PFSK-1 (cell line): ENCODE measurements at regions not wholly inside any gene's neighbourhood (a gene's known extent, or its start where the extent isn't known, plus 50 kb on each side); places are given as distances from the start of the nearest gene placed in this dataset.

Source experiments
- FOXP2 ChIP-seq: optimal IDR thresholded peaks from 2 replicates; pipeline ENCODE3; 2011; ENCODE audit warnings: borderline replicate concordance, control low read depth, inconsistent platforms; ENCODE audit not compliant: insufficient read depth; ENCODE audit errors: extremely low read length, extremely low read depth
- POLR2AphosphoS5 ChIP-seq: IDR thresholded peaks from 2 replicates; pipeline ENCODE4 v1.6.1; 2012; ENCODE audit warnings: low read depth, mild to moderate bottlenecking, control low read depth, low read length, moderate library complexity
- REST ChIP-seq, 2 experiments: IDR thresholded peaks; 2 replicates each; pipeline versions ENCODE4 v1.6.1 to v1.8.0; 2011 to 2012; ENCODE audit warnings: low read depth in 2 of 2, low read length in 2 of 2, control low read depth in 1 of 2, inconsistent platforms in 1 of 2, mild to moderate bottlenecking in 1 of 2, moderate library complexity in 1 of 2; ENCODE audit not compliant: insufficient read depth in 1 of 2
- SIN3A ChIP-seq: IDR thresholded peaks from 2 replicates; pipeline ENCODE4 v1.6.1; 2012; ENCODE audit warnings: mild to moderate bottlenecking, low read length, moderate library complexity, borderline replicate concordance; ENCODE audit not compliant: insufficient read depth
- TAF1 ChIP-seq: IDR thresholded peaks from 2 replicates; pipeline ENCODE4 v1.6.1; 2012; ENCODE audit warnings: low read length, control low read depth, borderline replicate concordance; ENCODE audit not compliant: insufficient read depth

- TF ChIP-seq POLR2AphosphoS5 (no peak), FOXP2 (no peak), REST (IDR thresholded peaks at IDR 0.05; ENCODE audit: insufficient read depth in 1 of 2, low read depth in 2 of 2, low read length in 2 of 2) (no peak), TAF1 (no peak), SIN3A (no peak)
These were observed 1228.3 kb upstream of the FAM98A start for GRCh38 chr2:34827398-34827797.

GRCh38 chr2:34825686-34826085 lies 1226.6 kb upstream of the FAM98A start:
- no peak for TF ChIP-seq TAF1
- no peak for TF ChIP-seq POLR2AphosphoS5
- TF ChIP-seq FOXP2 = no peak
- no peak for TF ChIP-seq SIN3A
- TF ChIP-seq REST (IDR thresholded peaks at IDR 0.05; ENCODE audit: insufficient read depth in 1 of 2, low read depth in 2 of 2, low read length in 2 of 2) = no peak

- TF ChIP-seq REST (IDR thresholded peaks at IDR 0.05; ENCODE audit: insufficient read depth in 1 of 2, low read depth in 2 of 2, low read length in 2 of 2) (no peak), POLR2AphosphoS5 (no peak), FOXP2 (no peak), TAF1 (no peak), SIN3A (no peak)
These were observed 1223.5 kb upstream of the FAM98A start for GRCh38 chr2:34822616-34823015.

- TF ChIP-seq FOXP2 (no peak), SIN3A (no peak), POLR2AphosphoS5 (no peak), REST (IDR thresholded peaks at IDR 0.05; ENCODE audit: insufficient read depth in 1 of 2, low read depth in 2 of 2, low read length in 2 of 2) (no peak), TAF1 (no peak)
These were observed 1216.1 kb upstream of the FAM98A start for GRCh38 chr2:34815052-34815741.

- TF ChIP-seq SIN3A (no peak), POLR2AphosphoS5 (no peak), TAF1 (no peak), FOXP2 (no peak), REST (IDR thresholded peaks at IDR 0.05; ENCODE audit: insufficient read depth in 1 of 2, low read depth in 2 of 2, low read length in 2 of 2) (no peak)
These were observed 1211.4 kb upstream of the FAM98A start for GRCh38 chr2:34810456-34810855.
